ENCODE measurements at regions not wholly inside any gene's neighbourhood (a gene's known extent, or its start where the extent isn't known, plus 50 kb on each side); places are given as distances from the start of the nearest gene placed in this dataset.
"Not testable (repeated sequence)": the region's sequence is repeated elsewhere in the genome, so short reads cannot be mapped to it uniquely, and the experiment has no call there.

DNA sequence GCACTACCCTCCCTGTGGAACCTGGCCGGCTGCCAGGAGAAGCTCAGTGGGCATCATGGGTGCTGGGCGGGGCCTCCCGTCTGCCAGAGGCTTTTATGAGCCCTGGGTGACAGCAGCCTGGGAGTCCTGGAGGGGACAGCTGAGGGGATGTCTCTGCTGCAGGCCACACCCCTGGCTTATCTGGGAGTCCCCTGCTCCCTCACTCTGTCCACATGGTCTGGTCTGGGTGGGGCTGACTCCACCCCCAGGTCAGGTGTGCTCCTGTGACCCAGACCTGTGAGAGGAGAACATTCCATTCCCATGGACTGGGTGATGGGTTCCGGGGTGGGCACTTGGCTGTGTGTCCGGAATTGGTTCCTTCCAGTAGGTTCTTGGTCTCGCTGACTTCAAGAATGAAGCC lies 369.3 kb upstream of the SFSWAP start:
- DNase-seq (ENCODE audit: low read depth), result not testable (repeated sequence)

DNA sequence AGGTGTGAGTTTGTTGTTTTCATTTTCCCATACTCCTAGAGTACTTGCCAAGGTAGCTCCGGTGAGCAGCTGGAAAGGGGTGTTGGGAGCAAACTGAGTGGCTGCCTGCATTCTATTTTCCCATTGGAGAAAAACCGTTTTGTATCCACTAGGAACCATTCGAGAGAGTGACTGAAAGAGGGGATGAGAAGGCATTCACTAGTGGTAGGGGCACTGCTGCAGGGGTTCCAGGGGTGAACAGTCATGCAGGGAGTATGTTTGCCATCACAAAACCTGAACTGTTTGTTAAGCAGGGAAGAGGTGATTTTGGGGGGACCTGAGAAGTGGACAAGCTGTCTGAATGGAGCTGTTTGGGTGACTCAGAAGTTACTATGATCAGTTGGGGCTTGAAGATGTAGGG lies 367.5 kb upstream of the SFSWAP start:
- DNase-seq (ENCODE audit: low read depth), result not testable (repeated sequence)

DNA sequence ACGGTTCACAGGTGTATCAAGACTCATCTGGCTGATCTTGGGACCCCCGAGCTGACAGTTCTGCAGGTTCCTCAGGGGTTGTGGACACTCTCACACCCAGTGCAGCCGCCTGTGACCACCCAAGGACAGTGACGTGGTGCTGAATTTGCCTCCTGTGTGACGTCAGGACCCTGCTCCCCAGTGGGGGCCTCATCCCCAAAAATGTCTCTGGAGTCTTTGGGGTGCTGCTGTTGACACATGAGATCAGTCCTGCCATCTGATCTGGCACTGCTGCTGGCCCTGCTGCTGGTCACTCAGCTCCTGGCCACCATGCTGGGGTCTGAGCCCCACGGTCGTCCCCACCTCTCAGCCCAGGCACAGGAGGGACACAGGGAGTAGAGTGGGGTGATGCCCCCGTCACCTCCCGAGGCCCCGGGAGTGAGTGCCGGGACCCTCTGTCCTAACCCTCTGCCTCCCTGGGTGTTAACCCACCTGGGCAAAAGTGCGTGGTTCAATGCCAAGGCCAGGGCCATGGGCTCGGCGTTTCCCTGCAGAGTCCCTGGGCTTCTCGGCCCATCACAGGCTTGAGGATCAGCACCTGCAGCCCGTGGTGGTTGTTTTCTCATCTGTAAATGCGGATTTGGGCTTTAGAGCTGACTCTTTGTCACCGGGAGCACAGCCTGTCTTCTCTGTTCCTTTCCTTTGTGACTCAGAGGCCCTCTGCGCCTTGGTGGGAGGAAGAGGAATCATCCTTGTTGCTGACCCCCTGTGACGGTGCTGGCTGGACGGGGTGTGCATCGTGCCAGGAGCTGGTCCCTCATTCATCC lies 366.0 kb upstream of the SFSWAP start:
- not testable (repeated sequence) for DNase-seq (ENCODE audit: low read depth)

DNA sequence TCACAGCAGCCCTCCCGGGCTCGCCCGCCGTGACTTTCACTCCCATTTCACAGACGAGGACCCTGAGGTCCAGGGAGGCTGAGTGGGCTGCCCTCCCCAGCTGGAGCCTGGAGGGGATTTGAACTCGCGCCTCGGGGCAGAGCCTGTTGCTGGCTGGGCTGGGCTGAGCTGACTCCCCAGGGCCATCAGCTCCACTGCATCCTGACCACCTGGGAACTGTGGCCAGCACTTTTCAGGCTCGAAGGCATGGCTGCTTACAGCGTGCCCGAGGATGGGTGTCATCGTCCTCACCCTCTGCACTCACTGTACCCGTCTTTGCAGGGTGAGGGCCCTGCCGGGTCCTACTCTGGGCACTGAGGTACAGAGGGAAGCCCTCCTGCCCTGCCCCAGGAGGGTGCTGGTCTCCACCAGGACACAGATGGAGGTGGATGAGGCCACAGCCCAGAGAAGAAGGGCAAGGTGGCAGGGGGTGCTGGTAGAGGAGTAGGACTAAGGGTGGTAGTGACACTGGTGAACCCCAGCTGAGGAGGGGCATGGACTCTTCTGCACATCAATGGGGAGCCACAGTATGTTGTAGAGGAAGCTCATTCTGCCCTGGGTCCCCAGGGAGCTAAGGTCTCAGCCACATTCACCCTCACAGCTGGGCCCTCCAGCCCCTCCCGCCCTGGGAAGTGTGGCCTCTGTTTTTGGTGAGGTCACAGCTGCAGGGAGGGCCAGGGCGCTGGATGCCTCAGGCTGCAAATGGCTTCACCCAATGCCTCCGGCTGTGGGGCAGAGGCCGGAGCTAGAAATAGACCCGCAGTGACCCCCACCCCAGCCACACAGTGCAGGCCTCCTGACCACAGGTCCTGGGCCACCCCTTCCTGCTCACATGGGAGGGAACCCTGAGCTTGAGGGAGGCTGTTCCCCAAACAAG lies 365.1 kb upstream of the SFSWAP start:
- DNase-seq (ENCODE audit: low read depth), result no peak

DNA sequence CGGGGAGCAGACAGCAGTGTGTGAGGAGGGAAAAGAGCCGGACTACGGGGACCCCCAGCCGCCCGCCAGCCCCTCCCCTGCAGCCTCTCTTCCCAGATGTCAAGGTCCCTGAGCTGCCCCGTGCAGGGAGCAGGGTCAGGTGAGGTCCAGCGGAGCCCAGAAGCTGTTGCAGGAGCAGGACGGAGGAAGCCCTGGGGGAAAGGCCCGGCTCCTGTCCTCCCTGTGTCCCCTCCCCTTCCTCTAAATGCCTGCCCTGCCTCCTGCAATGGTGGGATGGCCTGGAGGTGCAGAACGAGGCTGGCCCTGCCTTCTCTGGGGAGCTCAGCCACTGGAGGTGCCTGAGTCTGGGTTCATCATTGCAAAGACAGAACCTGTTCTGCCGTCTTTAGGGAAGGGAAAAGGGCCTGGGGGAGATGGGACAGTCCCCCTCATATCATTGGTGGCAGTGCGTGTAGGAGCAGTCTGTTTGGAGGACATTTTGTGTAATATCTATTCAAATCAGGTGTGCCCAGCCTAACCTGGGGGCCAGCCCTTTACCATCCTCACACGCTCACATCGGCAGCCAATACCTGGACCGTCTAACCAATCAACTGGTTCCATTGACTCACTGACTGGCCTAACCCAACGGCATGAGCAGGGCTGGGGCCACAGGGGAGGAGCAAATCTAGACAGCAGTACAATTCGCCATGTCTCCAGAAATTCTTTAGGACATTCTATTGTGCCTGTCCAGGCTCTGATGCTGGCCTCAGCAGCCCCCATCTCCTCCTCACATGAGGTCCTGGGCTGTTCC lies 364.1 kb upstream of the SFSWAP start:
- DNase-seq (ENCODE audit: low read depth), result no peak

DNA sequence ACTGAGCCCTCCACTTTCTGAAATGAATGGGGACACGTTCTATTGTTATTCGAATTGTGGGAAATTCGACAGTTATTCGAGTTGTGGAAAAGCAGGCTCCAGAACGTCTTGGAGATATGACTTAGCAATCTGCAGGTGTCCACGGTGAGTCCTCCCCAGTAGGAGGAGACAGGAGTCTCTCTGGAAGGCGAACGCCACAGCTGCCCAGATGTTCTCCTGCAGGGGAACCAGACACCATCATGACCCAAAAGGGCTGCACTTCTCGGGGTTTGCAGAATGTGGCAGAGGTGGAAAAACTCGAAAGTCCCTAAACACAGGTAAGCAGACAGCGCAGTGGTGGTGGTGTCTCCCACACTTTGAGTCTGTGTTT lies 363.6 kb upstream of the SFSWAP start:
- DNase-seq (ENCODE audit: low read depth), result no peak

DNA sequence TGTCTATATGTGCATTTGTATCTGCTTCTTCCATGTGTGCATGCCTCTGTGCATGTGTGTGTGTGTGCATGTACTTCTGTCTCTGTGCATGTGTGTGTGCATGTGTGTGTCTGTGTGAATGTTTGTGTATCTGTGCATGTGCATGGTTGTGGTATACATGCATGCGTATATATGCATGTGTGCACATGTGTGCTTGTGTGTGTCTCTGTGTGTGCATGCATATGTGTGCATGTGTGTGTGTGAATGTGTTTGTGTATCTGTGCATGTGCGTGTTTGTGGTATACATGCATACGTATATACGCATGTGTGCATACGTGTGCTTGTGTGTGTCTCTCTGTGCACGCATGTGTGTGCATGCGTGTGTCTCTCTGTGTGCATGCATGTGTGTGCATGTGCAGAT lies 363.2 kb upstream of the SFSWAP start:
- no peak for DNase-seq (ENCODE audit: low read depth)

DNA sequence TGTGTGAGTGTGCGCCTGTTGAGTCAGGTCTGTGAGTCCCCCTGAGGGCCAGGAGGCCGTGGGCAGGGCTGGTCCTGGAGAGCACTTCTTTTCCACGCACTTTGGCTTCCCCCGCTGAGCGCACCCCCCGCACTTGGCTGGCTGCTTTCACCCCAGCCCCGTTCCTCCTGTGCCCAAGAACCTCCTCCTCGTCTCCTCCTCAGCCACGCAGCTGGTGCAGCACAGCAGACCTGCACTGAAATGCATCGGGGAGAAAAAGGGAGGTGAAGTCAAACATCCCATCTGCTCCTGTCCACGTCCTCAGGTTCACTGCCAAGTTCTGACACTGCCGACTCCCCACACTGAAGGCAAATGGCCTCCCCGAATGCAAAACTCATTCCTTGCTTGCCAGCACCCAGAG lies 362.7 kb upstream of the SFSWAP start:
- no peak for DNase-seq (ENCODE audit: low read depth)

DNA sequence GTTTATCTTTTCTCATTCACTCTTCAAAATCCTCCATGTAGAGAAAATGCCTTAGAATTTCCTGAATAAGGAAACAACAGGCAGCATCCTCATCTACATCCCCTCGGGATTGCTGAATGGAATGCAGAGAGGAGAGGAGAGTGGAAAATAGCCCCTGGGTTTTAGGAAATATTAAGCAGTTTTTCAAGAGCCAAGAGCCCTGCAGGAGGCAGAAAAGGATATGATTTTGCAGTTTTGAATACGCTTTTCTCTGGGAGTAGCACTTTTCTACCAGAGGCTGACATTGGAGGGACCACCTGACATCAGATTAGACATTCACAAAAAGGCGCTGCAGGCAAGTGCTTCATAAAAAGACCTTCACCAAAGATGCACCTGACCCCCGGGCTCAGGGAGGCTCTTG lies 362.2 kb upstream of the SFSWAP start:
- DNase-seq (ENCODE audit: low read depth), result no peak

DNA sequence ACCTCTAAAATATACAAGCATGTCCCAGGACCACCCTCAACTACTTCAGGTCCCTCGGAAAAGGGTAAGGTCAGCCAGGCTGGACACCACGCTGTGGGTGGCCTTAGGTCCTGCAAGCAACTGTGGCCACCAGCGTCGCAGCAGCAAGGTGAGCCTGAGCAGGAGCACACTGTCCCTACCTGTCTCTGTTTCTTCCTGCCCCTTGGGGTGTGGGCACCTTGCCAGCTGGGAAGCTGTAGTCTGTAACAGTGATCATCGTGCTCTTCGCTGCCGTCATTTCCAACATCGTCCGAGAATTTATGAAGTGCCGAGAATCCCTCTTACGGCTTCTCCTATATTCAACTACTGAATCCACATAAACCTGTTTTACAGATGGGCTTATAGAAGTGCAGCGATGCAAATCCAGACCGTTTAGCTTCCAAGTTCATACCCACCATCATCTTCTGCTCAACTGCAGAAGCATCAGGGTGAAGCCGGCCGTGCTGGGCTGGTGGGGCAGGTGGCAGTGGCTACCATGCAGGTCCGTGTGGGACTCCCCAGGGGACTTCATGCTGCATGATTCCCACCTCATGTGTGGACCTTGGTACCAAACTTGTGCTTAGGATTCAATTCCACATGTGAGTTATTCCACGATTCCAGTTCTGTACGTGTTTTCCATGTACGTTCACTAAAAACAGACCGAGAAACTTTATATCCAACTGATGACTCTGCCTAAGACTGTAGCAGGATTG lies 361.3 kb upstream of the SFSWAP start:
- no peak for DNase-seq (ENCODE audit: low read depth)

DNA sequence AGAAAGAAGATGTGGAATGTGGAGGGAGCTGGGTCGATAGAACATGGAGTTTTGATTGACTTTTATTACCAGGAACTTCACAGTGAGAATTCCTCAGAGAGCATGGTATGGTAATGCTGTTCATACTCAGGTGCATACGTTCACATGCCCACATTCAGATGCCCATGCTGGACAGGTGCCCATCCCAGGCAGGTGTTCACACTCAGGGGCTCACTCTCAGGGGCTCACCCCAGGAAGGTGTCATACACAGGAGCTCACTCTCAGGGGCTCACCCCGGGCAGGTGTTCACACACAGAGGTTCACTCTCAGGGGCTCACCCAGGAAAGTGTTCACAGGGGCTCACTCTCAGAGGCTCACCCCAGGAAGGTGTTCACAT lies 360.0 kb upstream of the SFSWAP start:
- no peak for DNase-seq (ENCODE audit: low read depth)

DNA sequence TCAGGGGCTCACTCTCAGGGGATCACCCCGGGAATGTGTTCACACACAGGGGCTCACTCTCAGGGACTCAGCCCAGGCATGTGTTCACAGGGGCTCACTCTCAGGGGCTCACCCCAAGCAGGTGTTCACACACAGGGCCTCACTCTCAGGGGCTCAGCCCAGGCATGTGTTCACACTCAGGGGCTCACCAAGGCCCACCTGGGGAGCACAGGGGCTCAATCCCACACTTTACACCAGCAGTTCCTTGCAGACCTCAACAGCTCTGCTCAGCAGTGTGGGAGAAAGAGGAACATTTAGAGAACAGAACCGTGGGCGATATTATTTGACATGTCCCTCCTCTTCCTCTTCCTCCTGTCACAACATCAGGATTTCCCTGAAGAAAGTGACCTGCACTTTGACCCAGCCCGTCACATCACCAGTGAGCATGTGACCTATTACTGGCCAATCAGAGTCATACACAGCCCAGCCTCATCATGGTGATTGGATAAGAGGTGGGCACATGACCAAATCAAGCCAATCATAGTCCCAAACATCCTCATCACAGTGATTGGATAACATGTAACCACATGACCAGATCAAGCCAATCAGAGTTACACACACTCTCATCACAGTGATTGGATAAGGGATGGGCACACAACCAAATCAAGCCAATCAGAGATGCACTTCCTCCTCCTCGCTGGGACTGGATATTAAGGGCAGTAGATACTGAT lies 359.4 kb upstream of the SFSWAP start:
- DNase-seq (ENCODE audit: low read depth), result no peak

DNA sequence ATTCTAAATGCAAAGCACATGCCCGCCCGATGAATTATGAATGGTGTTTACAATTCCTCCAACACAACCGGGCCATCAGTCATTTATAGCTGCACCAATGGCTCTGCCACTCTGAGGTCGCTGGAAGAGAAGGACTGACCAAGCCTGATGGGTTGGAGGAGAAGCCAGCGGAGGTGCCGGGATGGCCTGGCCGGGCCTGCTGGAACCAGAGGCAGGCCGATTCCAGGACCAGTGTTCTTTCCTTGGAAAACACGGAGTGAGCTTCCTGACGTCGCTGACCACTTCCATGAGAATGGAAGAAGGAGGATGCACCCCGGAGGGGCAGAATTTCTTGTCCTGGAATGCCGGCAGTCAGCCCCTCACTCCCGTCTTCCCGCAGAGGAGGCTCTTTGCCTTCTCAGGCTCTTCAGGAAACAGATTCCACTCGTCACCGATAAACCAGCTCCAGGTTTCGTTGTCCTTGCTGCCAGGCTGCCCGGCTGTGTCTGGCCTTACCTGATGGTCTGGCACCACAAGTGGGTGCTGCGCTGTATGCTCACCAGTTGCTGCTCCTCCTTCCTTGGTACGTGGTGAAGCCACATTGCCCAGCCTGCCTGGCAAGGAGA lies 358.5 kb upstream of the SFSWAP start:
- DNase-seq (ENCODE audit: low read depth), result no peak

DNA sequence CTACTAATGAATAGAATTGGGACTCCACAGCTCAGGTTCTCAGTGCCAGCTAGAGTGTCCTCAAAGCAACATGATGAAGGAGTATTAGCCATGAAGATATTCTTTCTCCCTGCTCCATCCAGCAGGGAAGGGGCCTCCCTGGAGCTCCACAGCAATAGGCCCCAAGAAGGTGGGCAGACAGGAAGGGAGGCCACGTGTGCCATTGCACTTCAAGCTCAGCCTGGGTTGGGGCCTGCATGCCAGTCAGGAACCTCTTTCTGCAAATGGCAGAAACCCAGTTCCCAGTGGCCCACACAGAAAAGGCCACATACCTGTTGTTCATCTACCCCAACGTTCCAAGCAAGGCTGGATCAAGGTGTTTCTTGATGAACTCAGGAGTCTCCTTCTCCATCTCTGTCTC lies 357.5 kb upstream of the SFSWAP start:
- no peak for DNase-seq (ENCODE audit: low read depth)

DNA sequence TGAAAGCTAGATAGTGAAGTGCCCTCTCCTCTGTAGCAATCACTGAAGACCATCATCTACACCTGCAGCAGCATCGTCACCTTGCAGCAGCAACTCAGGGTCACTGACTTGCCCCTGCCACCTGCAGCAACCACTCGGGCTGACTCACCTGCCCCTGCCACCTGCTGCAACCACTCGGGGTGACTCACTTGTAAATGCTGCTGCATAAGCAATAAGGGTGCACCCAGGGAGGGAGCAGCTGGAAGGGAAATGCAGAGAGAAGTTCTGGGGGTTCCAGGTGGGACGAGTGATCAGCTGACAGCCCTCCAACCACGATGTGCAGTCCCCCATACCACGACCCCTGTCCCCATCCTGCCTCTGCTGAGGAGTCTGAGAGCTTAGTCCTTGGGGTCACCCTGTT lies 357.1 kb upstream of the SFSWAP start:
- no peak for DNase-seq (ENCODE audit: low read depth)

DNA sequence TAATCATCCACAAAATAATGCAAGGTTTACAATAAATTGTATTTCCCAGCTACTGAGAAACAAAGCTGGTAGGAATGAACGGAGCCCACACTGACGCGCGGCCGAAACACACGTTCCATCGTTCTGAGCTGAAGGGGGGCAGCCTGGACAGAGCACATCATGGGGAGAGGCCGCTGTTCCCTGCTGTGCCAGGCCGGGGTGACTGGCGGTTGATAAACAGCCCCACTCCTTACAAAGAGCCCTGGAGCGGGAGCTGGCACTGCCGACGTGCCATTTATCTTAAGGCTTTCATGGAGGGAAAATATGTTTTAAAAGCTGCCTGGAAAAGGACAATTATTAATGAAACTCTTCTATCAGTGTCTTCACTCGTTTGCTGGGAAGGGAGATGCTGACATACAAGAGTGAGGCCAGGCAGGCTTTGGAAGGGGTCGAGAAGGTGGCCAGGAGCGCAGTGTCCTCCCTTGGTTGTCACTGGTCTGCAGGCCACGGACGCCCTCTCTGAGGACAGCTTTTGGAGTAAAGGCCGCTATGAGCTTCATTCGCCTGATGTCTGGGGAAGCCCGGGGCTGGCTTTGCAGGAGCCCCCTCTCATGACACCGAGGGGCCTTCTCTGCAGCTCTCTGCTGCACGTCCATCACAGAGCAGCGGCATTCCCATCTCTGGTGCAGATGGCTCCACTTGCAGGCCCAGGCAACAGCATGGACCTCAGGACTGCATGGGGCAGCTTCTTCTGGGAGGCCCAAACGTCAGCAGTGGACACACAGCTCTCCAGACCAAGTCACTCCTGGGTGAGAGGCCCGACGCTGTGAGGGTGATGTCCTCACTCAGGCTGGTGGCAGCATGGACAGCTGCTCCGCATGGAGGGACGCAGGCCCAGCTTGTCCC lies 355.3 kb upstream of the SFSWAP start:
- DNase-seq (ENCODE audit: low read depth), result no peak

DNA sequence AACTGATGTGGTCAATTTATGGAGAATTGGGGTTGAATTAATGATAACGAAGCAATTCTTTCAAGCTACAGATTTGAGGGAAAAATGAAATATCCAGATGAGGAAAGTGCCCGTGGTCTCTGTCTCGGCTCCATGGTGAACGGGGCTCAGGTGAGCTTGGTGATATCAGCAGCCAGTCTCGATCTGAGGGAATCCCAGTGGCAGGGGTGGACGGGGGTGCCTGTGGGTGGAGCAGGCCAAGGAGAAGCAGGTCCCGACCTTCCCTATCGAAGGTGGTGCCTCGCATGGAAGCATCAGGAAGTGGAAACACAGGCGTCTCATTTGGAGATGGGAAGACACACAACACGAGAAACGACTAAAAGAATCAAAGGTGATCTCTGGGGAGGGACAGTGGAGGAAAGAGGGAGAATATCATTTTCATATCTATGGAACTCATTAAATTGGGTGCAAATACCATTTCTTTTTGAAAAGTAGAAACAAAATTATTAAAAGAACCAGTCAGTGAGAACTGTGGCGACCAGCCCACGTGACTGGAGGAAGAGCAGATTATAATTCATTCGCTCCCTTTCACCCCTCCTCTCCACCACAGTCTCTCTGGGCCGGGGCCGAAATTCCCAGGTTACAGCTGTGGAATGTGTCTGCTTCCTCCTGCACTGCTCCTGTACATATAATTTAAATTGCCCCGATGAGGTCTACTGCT lies 354.3 kb upstream of the SFSWAP start:
- DNase-seq (ENCODE audit: low read depth), result no peak

DNA sequence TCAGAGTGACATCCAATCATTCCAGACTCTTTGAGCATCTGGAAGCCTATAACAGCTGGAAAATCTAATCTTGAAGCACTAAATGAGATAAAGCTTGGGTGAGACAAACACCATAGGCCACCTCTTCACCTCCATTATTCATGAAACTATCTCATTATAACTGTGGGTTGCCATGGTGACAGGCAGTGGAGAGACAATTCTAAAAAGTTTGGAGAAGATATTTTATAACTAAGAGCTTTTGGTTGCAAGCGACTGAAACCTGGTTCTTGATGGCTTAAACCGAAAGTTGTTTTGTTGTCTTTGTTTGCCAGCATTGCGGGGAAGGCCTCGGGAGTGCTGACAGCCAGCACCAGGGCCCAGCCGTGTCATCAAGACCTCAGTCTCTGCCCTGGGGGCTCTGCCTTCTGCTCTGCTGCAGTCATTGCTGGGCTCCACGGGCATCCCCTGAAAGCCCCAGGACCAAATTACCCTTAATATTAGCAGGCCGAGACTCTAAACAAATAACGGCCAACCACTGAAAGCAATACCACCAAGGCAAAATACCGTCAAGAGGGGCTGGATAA lies 353.6 kb upstream of the SFSWAP start:
- DNase-seq (ENCODE audit: low read depth), result no peak

DNA sequence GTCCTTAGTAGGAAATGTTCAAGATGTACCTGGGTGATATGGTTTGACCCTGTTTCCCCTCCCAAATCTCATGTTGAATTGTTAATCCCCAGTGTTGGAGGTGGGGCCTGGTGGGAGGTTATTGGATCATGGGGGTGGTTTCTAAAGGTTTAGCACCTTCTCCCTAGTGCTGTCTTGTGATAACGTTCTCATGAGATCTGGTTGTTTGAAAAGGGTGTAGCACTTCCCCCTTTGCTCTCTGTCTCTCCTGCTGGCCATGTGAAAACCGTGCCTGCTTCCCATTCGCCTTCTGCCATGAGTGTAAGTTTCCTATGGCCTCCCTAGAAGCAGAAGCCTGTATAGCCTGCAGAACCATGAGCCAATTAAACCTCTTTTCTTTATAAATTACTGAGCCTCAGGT lies 353.0 kb upstream of the SFSWAP start:
- DNase-seq (ENCODE audit: low read depth), result no peak

Measured in stimulated activated CD8-positive, alpha-beta memory T cell treated with anti-CD3 and anti-CD28 coated beads, Interleukin-12 subunit alpha, Interleukin-12 subunit beta, amount 100 ng/mL, for 4 hours (primary cell).